GM12873 (cell line): ENCODE measurements at regions not wholly inside any gene's neighbourhood (a gene's known extent, or its start where the extent isn't known, plus 50 kb on each side); places are given as distances from the start of the nearest gene placed in this dataset.

Experiments
- CTCF ChIP-seq: IDR thresholded peaks from 2 replicates; pipeline ENCODE4 v1.5.1; 2012; ENCODE audit warnings: low read depth, mild to moderate bottlenecking, moderate library complexity, low read length, control low read depth; ENCODE audit not compliant: insufficient read depth; ENCODE audit errors: missing control alignments

DNA sequence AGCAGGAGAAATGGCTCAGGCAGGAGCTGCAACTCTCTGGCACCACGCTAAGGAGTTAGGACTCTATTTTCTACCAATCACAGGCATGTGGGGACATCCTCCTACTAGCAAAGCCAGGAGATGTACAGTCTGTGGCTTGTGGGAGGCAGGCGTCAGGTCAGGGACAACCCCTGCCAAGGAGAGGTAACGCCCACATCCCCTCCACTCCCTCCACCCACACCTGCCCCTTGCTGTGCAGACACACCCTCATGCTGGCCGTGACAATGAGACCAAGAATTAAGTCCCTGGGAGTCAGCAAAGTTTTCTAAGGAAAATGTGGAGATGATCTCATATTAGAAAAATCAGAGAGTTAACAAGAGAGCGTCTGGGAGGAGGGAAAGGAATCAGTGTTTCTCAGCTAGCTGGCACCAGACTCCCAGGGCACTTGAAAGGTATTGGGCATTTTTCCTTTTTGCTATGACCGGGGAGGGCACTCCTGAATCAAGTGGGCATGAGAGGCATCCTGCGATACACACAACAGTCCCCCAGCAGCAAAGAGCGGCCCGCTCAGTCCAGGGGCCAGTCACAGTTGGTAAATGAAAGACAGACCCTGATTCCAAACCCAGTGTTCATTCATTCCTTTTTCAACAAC, 87.3 kb upstream of the RPL38 start:
- no peak for TF ChIP-seq CTCF

DNA sequence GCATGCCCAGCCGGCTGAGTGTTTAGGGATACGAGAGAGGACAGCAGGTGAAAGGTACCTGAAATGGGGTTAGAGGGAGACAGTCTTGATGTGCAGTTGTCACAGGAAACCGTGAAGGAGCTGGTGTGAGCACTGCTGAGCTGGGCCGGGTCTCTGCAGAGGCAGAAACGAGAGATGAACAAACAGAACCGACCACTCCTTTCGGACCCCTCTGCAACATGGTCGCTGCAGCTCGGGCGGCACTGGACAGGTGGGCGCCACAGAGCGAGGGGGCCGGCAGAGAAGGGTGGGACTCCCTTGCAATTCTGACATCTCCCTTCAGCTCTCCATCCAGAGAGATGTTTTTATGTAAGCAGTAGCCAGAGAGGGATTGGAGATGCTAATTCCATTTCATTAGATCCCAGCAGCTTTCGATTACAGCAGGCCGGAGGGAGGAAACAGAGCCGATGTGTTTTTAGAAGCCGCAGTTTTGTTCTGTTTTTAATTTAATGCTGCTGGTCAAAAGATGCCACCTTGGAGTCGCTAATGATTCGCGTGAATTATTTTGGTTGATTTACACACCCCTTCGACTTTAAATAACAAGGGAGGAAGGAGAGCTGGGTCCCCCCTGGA, 86.3 kb upstream of the RPL38 start:
- no peak for TF ChIP-seq CTCF

DNA sequence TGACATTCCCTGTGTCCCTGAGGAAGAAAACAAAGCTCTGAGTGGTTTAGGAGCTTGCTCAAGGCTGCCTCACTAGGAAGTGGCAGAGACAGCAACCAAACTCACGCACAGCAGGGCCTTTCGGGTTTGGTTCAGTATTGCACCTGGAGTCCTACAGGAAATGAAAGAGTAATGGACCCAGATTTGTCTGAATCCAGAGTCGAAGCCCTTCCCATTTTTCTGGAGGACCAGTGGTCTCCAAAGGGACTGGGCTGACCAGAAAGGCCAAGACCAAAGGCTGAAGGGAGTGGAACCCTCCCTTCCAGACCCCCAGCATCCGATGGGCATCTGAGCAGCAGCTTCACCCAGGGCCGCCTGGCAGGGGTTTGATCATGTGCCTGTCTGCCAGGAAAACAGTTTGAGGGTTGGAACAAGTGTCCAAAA, 85.5 kb upstream of the RPL38 start:
- TF ChIP-seq CTCF: no peak

GRCh38 chr17:74118504-74118903, 85.0 kb upstream of the RPL38 start:
- TF ChIP-seq CTCF: peak; percentile 11

DNA sequence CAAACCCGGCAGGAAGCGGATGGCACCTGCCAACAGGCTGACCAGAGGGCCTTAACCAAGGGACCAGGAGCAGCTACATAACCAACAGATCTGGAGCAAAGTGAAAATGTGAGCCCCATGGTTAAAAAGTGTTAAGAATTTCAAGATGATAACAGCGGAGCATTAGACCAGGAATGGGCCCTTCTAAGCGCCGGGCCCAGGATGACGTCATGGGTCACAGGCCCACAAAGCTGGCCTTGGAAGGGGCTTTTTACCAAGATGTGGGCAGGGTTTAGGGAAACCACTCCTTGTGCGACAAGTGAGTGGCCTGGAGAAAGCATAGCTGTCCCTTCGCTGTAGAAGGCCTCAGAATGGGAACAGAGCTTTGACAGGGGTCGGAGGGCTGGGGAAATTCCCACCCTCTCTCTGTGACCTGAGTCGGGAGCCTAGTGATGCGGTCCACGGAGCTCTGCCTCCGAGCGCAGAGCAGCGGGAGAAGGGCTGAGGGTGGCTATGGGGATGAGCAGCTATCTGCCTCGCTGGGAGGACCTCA, 84.4 kb upstream of the RPL38 start:
- TF ChIP-seq CTCF: no peak

DNA sequence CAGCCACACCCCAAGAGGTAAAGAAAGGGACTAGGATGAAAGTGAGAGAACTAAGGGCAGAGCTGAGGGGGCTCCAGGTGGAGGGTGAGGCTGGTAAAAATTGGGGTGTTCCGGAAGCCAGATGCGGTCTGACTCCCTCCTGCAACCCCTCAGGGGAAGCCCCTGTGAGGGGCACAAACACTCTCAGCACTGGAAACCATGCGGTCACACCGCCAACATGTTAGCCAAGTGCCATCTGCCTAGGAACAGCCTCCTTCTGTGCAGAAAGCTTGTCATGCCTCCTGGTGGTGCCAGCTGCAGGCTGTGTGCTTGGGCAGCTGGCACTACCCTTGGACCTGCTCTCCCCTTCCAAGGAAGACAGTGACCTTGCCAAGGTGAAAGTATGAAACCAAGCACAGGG, 83.5 kb upstream of the RPL38 start:
- no peak for TF ChIP-seq CTCF

DNA sequence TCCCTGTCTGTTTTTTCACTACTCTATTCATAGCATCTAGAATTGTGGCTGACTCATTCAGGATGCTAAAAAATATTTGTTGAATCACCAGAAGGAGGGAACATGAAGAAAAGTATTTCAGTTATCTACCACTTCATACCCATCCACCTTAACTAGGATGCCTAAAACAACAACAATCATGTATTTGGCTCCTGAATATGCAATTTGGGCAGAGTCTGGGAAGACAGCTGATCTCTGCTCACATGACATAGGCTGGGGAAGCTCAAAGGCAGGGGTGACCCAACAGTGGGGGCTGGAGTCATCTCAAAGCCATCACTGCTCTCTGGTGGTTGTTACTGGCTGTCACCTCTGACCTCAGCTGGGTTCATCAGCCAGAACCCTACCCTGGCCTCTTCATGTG, 80.1 kb upstream of the RPL38 start:
- TF ChIP-seq CTCF: no peak
